ENCODE measurements at regions not wholly inside any gene's neighbourhood (a gene's known extent, or its start where the extent isn't known, plus 50 kb on each side); places are given as distances from the start of the nearest gene placed in this dataset.

- TF ChIP-seq, protein P1, sequence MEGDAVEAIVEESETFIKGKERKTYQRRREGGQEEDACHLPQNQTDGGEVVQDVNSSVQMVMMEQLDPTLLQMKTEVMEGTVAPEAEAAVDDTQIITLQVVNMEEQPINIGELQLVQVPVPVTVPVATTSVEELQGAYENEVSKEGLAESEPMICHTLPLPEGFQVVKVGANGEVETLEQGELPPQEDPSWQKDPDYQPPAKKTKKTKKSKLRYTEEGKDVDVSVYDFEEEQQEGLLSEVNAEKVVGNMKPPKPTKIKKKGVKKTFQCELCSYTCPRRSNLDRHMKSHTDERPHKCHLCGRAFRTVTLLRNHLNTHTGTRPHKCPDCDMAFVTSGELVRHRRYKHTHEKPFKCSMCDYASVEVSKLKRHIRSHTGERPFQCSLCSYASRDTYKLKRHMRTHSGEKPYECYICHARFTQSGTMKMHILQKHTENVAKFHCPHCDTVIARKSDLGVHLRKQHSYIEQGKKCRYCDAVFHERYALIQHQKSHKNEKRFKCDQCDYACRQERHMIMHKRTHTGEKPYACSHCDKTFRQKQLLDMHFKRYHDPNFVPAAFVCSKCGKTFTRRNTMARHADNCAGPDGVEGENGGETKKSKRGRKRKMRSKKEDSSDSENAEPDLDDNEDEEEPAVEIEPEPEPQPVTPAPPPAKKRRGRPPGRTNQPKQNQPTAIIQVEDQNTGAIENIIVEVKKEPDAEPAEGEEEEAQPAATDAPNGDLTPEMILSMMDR (IDR thresholded peaks at IDR 0.05) = no peak
- TF ChIP-seq POLR2AphosphoS5 (IDR thresholded peaks at IDR 0.05) = no peak
- TF ChIP-seq POLR2A (IDR thresholded peaks at IDR 0.05) = no peak
- TF ChIP-seq EP300 (IDR thresholded peaks at IDR 0.05) = no peak
Measured at GRCh38 chr7:153392726-153393125, 633.2 kb downstream of the ACTR3B start.
